SK-MEL-5 (cell line): ENCODE measurements at regions not wholly inside any gene's neighbourhood (a gene's known extent, or its start where the extent isn't known, plus 50 kb on each side); places are given as distances from the start of the nearest gene placed in this dataset.
A peak's percentile ranks its signal among the peaks of the same experiment; 100 is the strongest.
"Not testable (repeated sequence)": the region's sequence is repeated elsewhere in the genome, so short reads cannot be mapped to it uniquely, and the experiment has no call there.

Source experiments
- DNase-seq: peaks from one replicate; pipeline ENCODE4 v3.0.0-alpha.2; 2016; ENCODE audit warnings: low read depth, low spot score
- in situ Hi-C: cut with HindIII; loops from 2 replicates; pipeline ENCODE4 v1.10.0; 2016; ENCODE audit warnings: low sequenced_read_pairs, high pct_unique_total_duplicates, low pct_unique_long_range_greater_than_20kb

- no peak for DNase-seq
- in situ Hi-C loops = no loop called here
Observed at GRCh38 chr14:100429537-100429936, 106.4 kb downstream of the SLC25A47 start.

DNA sequence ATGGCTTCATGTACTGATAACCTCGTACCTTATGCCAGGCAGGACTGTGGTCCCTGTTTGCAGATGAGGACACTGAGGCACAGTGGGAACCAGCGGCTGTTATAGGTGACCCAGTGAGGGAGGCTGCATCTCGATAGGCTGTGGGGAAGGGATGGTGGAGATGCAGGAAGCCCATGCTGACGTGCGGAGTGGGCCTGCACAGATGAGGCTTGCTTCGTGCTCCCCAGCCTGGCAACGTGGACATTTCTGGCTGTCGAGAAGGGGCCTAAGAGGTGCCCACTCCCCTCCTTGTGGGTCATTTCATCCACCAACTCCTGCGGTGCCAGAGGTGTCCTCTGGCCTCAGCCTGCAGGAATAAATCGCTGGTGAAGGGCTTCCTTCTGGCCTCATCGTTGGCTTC lies 107.4 kb downstream of the SLC25A47 start:
- DNase-seq = no peak

GRCh38 chr14:100431461-100431860 lies 108.3 kb downstream of the SLC25A47 start:
- in situ Hi-C loops, DNase-seq: not testable (repeated sequence)

More for the DNA sequence above, 107.4 kb downstream of the SLC25A47 start:
- in situ Hi-C loops = no loop called here

GRCh38 chr14:100432652-100433427 lies 109.7 kb downstream of the SLC25A47 start:
- DNase-seq = peak; percentile 99
- in situ Hi-C loops = no loop called here

DNA sequence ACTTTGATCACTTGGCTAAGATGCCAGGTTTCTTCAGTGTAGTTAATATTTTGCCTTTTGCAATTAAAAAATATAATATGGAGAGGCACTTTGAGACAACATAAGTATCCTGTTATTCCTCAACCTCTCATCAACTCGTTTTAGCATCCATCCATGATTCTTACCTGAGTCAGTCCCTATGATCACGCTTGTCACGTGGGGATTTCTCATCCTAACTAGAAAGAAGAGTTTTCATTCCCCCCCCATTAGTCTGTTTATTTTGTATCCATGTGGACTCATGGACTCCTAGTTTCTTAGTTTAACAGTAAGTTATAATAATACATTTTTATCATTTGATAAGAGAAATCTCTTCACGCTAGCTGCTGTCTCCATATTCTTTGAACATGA lies 110.3 kb downstream of the SLC25A47 start:
- in situ Hi-C loops = no loop called here
- DNase-seq = no peak

- DNase-seq = peak; percentile 30
- in situ Hi-C loops = no loop called here
Observed at GRCh38 chr14:100434033-100434601, 111.0 kb downstream of the SLC25A47 start.

GRCh38 chr14:100434911-100435438 lies 111.8 kb downstream of the SLC25A47 start:
- peak; percentile 52 for DNase-seq
- in situ Hi-C loops = no loop called here

DNA sequence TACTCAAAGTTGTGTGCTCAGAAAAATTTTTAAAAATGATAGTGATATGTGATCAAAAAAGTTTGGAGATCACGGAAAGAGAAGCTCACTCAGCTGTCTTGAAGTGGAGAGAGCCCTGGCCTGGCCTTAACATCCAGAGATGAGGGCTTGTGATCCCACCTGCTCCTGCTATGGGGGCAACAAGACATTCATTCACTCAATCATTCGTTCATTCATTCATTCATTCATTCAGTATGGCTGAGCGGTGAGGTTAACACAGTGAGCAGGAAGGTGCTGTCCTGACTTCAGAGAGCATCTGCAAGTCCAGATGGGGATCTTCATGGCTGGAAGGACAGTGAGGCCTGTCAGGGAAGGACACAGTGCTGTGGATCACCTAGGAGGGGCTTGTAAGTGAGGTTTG lies 112.3 kb downstream of the SLC25A47 start:
- in situ Hi-C loops = no loop called here
- no peak for DNase-seq

GRCh38 chr14:100436745-100437406 lies 113.7 kb downstream of the SLC25A47 start:
- in situ Hi-C loops = no loop called here

DNA sequence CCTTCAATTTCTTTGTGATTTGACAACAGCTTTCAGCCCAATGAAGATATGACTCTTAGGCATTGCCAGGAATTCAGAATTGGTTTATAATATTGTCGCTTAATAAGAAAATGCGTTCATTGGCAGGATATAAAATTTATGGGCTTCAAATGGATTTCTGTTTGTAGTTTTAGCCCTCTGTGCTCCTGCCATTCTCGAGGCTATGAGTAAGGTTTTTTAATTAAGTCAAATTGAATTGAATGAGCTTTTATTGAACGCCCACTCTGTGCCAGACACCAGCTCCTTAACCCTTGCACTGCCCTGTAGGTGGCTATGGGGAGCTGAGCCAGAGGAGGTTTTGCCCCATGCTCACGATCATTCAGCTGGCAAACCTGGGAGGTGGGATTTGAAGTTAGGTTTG lies 115.1 kb downstream of the SLC25A47 start:
- no peak for DNase-seq
- in situ Hi-C loops = no loop called here

More at GRCh38 chr14:100436745-100437406, 113.7 kb downstream of the SLC25A47 start:
- no peak for DNase-seq

GRCh38 chr14:100438678-100439592 lies 115.8 kb downstream of the SLC25A47 start:
- DNase-seq = peak; percentile 37
- in situ Hi-C loops = no loop called here

DNA sequence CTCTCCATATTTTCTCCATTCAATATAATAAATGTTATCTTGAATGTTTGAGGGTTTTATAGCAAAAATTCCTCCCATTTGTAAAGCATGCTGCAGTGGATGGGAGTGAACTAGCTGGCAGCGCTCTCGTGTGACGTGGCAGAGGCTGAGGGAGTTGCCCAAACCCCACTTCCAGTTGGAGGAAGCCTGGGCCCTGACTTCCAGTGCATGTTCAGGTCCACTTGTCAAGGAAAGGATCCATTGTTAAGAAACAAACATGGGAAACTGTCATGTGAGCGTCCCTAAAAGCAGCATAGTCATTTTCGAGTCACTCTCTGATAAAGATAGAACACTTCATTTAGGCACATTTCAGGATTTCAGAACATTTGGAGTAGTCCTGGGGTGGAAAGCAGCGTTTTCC lies 116.6 kb downstream of the SLC25A47 start:
- no peak for DNase-seq
- in situ Hi-C loops = no loop called here

- peak; percentile 82 for DNase-seq
- in situ Hi-C loops = no loop called here
Observed at GRCh38 chr14:100440207-100440631, 117.1 kb downstream of the SLC25A47 start.

DNA sequence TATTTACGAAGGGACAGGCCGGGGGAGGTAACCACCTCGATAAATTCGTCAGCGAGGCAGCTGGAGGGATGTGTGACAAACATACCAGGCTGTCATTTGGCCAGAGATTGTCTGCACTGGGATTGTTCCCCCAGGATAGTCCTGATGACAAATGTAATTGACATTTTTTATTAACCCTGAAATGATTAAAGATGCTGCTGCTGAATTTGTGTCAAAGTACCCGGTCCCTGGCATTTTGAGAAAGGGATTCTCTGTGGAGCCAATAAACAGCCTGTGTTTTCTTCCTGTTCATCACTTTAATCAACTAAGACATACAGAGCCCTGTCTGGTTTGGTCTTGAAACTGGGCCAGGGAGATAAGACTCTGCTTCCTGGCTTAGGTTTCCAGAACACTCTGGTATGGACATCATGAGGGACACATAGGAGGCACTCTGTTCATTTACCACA lies 117.6 kb downstream of the SLC25A47 start:
- in situ Hi-C loops = no loop called here
- DNase-seq = no peak

DNA sequence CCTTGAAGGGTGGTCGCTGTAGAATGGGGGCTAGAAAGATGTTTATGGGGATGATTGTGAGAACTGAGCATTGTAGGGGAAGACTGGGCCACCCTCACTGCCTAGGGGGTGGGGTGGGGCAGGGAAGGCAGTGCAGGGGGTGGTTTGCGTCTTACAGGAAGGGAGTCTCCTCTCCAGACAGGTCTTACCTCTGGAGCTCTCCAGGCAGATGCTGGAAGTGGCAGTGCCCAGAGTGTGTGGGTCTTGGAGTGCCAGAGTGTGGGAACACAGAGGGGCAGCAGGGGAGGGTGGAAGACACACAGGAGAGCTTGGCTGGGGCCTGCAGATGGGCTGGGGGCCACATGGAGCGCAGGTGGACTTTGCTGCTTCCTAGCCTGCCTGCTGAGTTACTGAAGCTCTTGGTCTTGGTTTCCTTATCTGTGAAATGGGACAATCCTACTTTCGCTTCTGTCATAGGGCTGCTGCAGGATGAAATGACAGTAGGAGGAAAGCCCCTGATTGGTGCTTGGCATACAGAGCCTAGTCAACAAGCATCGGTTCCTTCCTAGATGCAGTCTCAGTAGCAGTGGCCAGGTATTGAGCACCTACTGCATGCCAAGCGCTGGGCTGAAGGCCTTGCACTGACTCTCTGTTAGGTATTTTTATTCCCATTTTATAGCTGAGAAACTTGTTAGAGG lies 118.3 kb downstream of the SLC25A47 start:
- no peak for DNase-seq
- in situ Hi-C loops = no loop called here

GRCh38 chr14:100442036-100442435 lies 118.9 kb downstream of the SLC25A47 start:
- in situ Hi-C loops = no loop called here
- DNase-seq = no peak
